ENCODE measurements at regions not wholly inside any gene's neighbourhood (a gene's known extent, or its start where the extent isn't known, plus 50 kb on each side); places are given as distances from the start of the nearest gene placed in this dataset.

- TF ChIP-seq ZNF274 (CRISPR knock-in tag; IDR thresholded peaks at IDR 0.05) (no peak), RAD21 (CRISPR knock-in tag; IDR thresholded peaks at IDR 0.05) (no peak), SIN3A (IDR thresholded peaks at IDR 0.05; ENCODE audit: borderline replicate concordance, low read depth, low read length) (no peak), ZNF614 (CRISPR knock-in tag; IDR thresholded peaks at IDR 0.05; ENCODE audit: borderline replicate concordance) (no peak), IRF2 (CRISPR knock-in tag; IDR thresholded peaks at IDR 0.05) (no peak), ZNF83 (CRISPR knock-in tag; IDR thresholded peaks at IDR 0.05; ENCODE audit: borderline replicate concordance) (no peak), PBX3 (CRISPR knock-in tag; IDR thresholded peaks at IDR 0.05; ENCODE audit: borderline replicate concordance) (no peak)
Observed at GRCh38 chr11:104819107-104819506, 79.2 kb downstream of the CASP12 start.
